BJ (cell line): ENCODE measurements at regions not wholly inside any gene's neighbourhood (a gene's known extent, or its start where the extent isn't known, plus 50 kb on each side); places are given as distances from the start of the nearest gene placed in this dataset.

Source experiments
- CTCF ChIA-PET: fragments of 350-600 bp; formaldehyde crosslinking; extraction: SDS; loops from one replicate; lab custom pipeline; 2021; ENCODE audit warnings: antibody characterized with exemption, inconsistent platforms; lab: Yijun Ruan, JAX
- POLR2A ChIA-PET: fragments of 300-600 bp; sonication (Branson Sonifier 250); formaldehyde crosslinking; extraction: SDS; loops from one replicate; lab custom pipeline; 2021; ENCODE audit warnings: antibody characterized with exemption; lab: Charles Lee
- DNase-seq: peaks from one replicate; pipeline ENCODE4 v3.0.0-alpha.2; 2011; ENCODE audit warnings: low read depth
- H3K27me3 ChIP-seq: 2 replicates; pipeline ENCODE4 v1.6.0; 2011; ENCODE audit warnings: low read length; ENCODE audit not compliant: control insufficient read depth, insufficient read depth
- H3K36me3 ChIP-seq: 2 replicates; pipeline ENCODE4 v1.5.1; 2011; ENCODE audit warnings: low read length; ENCODE audit not compliant: control insufficient read depth, insufficient read depth
- H3K4me3 ChIP-seq: 2 replicates; pipeline ENCODE4 v1.5.1; 2011; ENCODE audit warnings: low read depth, mild to moderate bottlenecking, control low read depth, low read length
- CTCF ChIP-seq: IDR thresholded peaks from 2 replicates; pipeline ENCODE4 v1.5.1; 2011; ENCODE audit warnings: low read depth, mild to moderate bottlenecking, control low read depth, inconsistent platforms, low read length, moderate library complexity; ENCODE audit not compliant: insufficient read depth

- DNase-seq, result no peak
- Histone ChIP-seq H3K27me3 (peaks cover 10% of the 10 kb centered on the region), H3K36me3 (no peaks in the 10 kb centered on the region), H3K4me3 (no peak overlapping the region)
- TF ChIP-seq CTCF, result no peak
- CTCF ChIA-PET, result interaction anchor here (1.2 kb wide), 1 partner anchor 16 kb away, joined by 5 read pairs; no protein-coding TSS in a partner anchor
- POLR2A ChIA-PET, result no interaction called here
These were observed 73.9 kb upstream of the DHX40 start for GRCh38 chr17:59491353-59492090.

- POLR2A ChIA-PET, result no interaction called here
- CTCF ChIA-PET, result no interaction called here
- DNase-seq, result no peak
- H3K27me3 ChIP-seq, result peaks cover 10% of the 10 kb centered on the region
- H3K36me3 ChIP-seq, result no peaks in the 10 kb centered on the region
- H3K4me3 ChIP-seq, result no peak overlapping the region
- no peak for TF ChIP-seq CTCF
These were observed 73.3 kb upstream of the DHX40 start for GRCh38 chr17:59492091-59492451.

GRCh38 chr17:59493867-59494266 is 71.5 kb upstream of the DHX40 start:
- no peak for DNase-seq
- no peaks in the 10 kb centered on the region for H3K36me3 ChIP-seq
- ChIA-PET POLR2A (no interaction called here), CTCF (interaction anchor here (1.3 kb wide), 1 partner anchor 27 kb away, joined by 3 read pairs; no protein-coding TSS in a partner anchor)
- no peak for TF ChIP-seq CTCF
- no peak overlapping the region for H3K4me3 ChIP-seq
- H3K27me3 ChIP-seq, result peaks cover 5% of the 10 kb centered on the region

- Histone ChIP-seq H3K4me3 (no peak overlapping the region), H3K27me3 (peaks cover 5% of the 10 kb centered on the region; the same call in 1 of the 2 replicates), H3K36me3 (no peaks in the 10 kb centered on the region)
- ChIA-PET POLR2A (no interaction called here), CTCF (interaction anchor here (1.3 kb wide), 1 partner anchor 26 kb away, joined by 3 read pairs; no protein-coding TSS in a partner anchor)
- DNase-seq, result no peak
- TF ChIP-seq CTCF, result no peak
These were observed 70.5 kb upstream of the DHX40 start for GRCh38 chr17:59494757-59495368.

- no peak for TF ChIP-seq CTCF
- no peaks in the 10 kb centered on the region for H3K36me3 ChIP-seq
- H3K27me3 ChIP-seq, result peaks cover 5% of the 10 kb centered on the region; the same call in 1 of the 2 replicates
- no peak for DNase-seq
- POLR2A ChIA-PET, result no interaction called here
- CTCF ChIA-PET, result interaction anchor here (1.5 kb wide), 1 partner anchor 26 kb away, joined by 5 read pairs; no protein-coding TSS in a partner anchor
- no peak overlapping the region for H3K4me3 ChIP-seq
These were observed 69.2 kb upstream of the DHX40 start for GRCh38 chr17:59496178-59496577.
